ENCODE measurements at regions not wholly inside any gene's neighbourhood (a gene's known extent, or its start where the extent isn't known, plus 50 kb on each side); places are given as distances from the start of the nearest gene placed in this dataset.
A peak's percentile ranks its signal among the peaks of the same experiment; 100 is the strongest.

- in situ Hi-C loops (cut with HindIII; ENCODE audit: low sequenced_read_pairs), result no loop called here
- no peak for TF ChIP-seq CTCF (IDR thresholded peaks at IDR 0.05; ENCODE audit: low read depth, low read length, missing control alignments)
- no peak overlapping the region for H3K4me3 ChIP-seq (ENCODE audit: low read depth, low read length)
- DNase-seq (ENCODE audit: low read depth), result no peak
Measured at GRCh38 chr5:98492258-98492657, 281.2 kb upstream of the RGMB start.

DNA sequence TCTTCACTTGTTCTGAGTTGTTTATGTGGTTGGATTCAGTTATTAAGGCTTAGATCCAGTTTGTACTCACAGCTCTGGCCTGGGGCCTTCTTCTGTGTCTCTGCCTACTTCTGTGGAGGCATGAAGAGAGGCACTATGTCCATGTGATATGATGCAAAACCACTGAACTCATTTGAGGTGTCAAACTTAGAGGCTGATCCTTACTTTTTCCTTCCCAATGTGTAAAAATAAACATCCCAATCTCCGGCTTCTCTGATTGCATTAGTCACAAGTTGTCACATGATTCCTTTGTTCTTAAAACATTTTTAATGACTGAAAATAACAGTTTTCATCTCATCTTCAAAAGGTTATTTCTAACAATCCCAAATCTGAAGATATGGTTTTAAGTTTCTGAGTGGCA lies 276.0 kb upstream of the RGMB start:
- no peak overlapping the region for H3K4me3 ChIP-seq (ENCODE audit: low read depth, low read length)
- TF ChIP-seq CTCF (IDR thresholded peaks at IDR 0.05; ENCODE audit: low read depth, low read length, missing control alignments), result no peak
- in situ Hi-C loops (cut with HindIII; ENCODE audit: low sequenced_read_pairs), result no loop called here
- DNase-seq (ENCODE audit: low read depth), result no peak

DNA sequence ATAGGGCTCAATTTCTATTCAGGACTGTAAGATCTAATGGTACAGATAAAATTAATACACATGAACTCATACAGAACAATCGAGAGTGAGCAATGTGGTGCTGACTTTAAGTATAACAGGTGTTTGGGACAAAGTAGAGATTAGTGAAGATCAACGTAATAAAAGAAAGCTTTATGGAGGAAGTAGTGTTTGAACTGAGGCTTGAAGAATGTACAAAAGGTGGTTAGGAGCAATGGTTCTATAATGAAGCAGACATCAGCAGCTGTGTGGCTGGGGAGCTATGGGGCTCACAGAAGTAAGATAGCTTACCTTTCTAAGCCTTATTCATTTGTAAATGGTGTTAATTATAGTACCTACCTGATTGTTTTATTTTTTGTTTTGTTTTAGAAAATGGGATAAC lies 275.4 kb upstream of the RGMB start:
- no peak for DNase-seq (ENCODE audit: low read depth)
- no peak overlapping the region for H3K4me3 ChIP-seq (ENCODE audit: low read depth, low read length)
- TF ChIP-seq CTCF (IDR thresholded peaks at IDR 0.05; ENCODE audit: low read depth, low read length, missing control alignments), result no peak
- in situ Hi-C loops (cut with HindIII; ENCODE audit: low sequenced_read_pairs), result no loop called here

DNA sequence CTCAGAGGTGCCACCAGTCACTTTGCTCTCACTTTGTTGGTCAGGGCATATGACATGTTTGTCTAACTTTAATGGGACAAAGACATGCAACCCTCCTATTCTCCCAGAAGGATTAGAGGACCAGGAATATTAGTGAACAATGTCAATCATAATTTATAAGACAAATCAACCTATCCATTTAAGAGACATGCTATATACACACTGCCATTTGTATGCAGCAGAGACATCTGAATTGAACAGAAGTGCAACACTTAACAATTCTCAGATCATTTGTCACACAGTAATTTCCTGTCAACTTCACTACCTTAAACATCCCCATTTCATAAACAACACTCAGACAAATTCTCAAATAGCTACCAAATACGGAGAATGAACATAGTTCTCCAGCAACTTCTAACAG lies 273.6 kb upstream of the RGMB start:
- DNase-seq (ENCODE audit: low read depth), result no peak
- no peak overlapping the region for H3K4me3 ChIP-seq (ENCODE audit: low read depth, low read length)
- no peak for TF ChIP-seq CTCF (IDR thresholded peaks at IDR 0.05; ENCODE audit: low read depth, low read length, missing control alignments)
- in situ Hi-C loops (cut with HindIII; ENCODE audit: low sequenced_read_pairs), result no loop called here

DNA sequence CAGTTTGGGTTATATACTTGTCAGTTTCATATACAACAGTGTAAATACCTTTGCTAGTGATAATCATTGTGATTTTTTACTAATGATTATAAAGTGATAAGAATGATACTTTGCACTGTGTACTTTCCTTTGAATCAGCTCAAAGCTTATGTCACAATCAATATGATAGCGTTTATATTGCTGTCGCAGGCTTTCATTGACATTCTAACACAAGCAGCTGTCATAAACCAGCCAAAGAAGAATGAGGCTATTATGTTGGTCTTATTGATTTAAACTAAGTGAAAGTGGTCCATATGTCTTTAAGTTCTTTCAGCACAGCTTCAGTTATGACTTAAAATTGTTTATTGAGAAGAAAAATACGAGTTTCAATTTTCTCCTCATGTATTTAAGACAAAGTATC lies 272.7 kb upstream of the RGMB start:
- no peak for TF ChIP-seq CTCF (IDR thresholded peaks at IDR 0.05; ENCODE audit: low read depth, low read length, missing control alignments)
- in situ Hi-C loops (cut with HindIII; ENCODE audit: low sequenced_read_pairs), result no loop called here
- H3K4me3 ChIP-seq (ENCODE audit: low read depth, low read length), result no peak overlapping the region
- DNase-seq (ENCODE audit: low read depth), result no peak

- no peak overlapping the region for H3K4me3 ChIP-seq (ENCODE audit: low read depth, low read length)
- in situ Hi-C loops (cut with HindIII; ENCODE audit: low sequenced_read_pairs), result no loop called here
Measured at GRCh38 chr5:98503616-98504015, 269.8 kb upstream of the RGMB start.

More at GRCh38 chr5:98503616-98504015, 269.8 kb upstream of the RGMB start:
- no peak for TF ChIP-seq CTCF (IDR thresholded peaks at IDR 0.05; ENCODE audit: low read depth, low read length, missing control alignments)
- DNase-seq (ENCODE audit: low read depth), result peak; percentile 9

Data from astrocyte of the cerebellum (primary cell).